Liver (tissue), 2 donors: ENCODE measurements at regions not wholly inside any gene's neighbourhood (a gene's known extent, or its start where the extent isn't known, plus 50 kb on each side); places are given as distances from the start of the nearest gene placed in this dataset.

ENCODE experiments used
- RAD21 ChIP-seq, 2 donors: IDR thresholded peaks; 2 replicates each; pipeline ENCODE4 v1.6.1; 2016; ENCODE audit warnings: antibody characterized with exemption in 2 of 2, mild to moderate bottlenecking in 2 of 2
- TAF1 ChIP-seq: conservative IDR thresholded peaks from 2 replicates; pipeline ENCODE4 v1.6.1; 2016; ENCODE audit warnings: antibody characterized with exemption, mild to moderate bottlenecking
- TF ChIP-seq, protein P1 (sequence below): IDR thresholded peaks from 2 replicates; pipeline ENCODE4 v1.6.1; 2016; ENCODE audit warnings: antibody characterized with exemption
- donor health status: healthy.

- TF ChIP-seq RAD21 (IDR thresholded peaks at IDR 0.05) (no peak), TAF1 (no peak)
- TF ChIP-seq, protein P1, sequence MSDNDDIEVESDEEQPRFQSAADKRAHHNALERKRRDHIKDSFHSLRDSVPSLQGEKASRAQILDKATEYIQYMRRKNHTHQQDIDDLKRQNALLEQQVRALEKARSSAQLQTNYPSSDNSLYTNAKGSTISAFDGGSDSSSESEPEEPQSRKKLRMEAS: no peak
Observed at GRCh38 chr13:22028831-22029230, 358.0 kb downstream of the FGF9 start.
